H1 (cell line): ENCODE measurements at regions not wholly inside any gene's neighbourhood (a gene's known extent, or its start where the extent isn't known, plus 50 kb on each side); places are given as distances from the start of the nearest gene placed in this dataset.

Experiments
- CTCF ChIA-PET: fragments of 300-600 bp; sonication (Branson Sonifier 250); formaldehyde crosslinking; loops from one replicate; lab custom pipeline; 2021; ENCODE audit not compliant: partially characterized antibody; lab: Charles Lee
- POLR2A ChIA-PET: fragments of 300-600 bp; sonication (Branson Sonifier 250); formaldehyde crosslinking; loops from one replicate; lab custom pipeline; 2021; ENCODE audit warnings: inconsistent platforms; ENCODE audit not compliant: partially characterized antibody; lab: Charles Lee
- DNase-seq, 2 experiments: peaks; one replicate each; pipeline versions ENCODE4 v3.0.0 to v3.0.0-alpha.2; 2010 to 2022; ENCODE audit warnings: low spot score in 2 of 2, low read depth in 1 of 2, mixed read lengths in 1 of 2
- FAIRE-seq: peaks from 2 replicates; lab custom pipeline; 2011; peaks lifted over from hg19 to GRCh38; lab: Jason Lieb, UNC
- H2AFZ ChIP-seq: 2 replicates; pipeline ENCODE4 v1.8.1; 2012; ENCODE audit warnings: low read length, inconsistent platforms
- H2AK5ac ChIP-seq: 2 replicates; pipeline ENCODE4 v1.6.1; 2013; ENCODE audit warnings: low read depth, low read length
- H2BK120ac ChIP-seq: replicated peaks from 2 replicates; pipeline ENCODE3; 2013; ENCODE audit warnings: low read depth, low read length, inconsistent platforms
- H2BK12ac ChIP-seq: 2 replicates; pipeline ENCODE4 v1.6.1; 2013; ENCODE audit warnings: low read depth, low read length
- H2BK15ac ChIP-seq: 2 replicates; pipeline ENCODE4 v1.6.1; 2013; ENCODE audit warnings: low read length
- H2BK20ac ChIP-seq: 2 replicates; pipeline ENCODE4 v1.6.1; 2013; ENCODE audit warnings: low read length
- H2BK5ac ChIP-seq: 2 replicates; pipeline ENCODE4 v1.6.1; 2013; ENCODE audit warnings: low read depth, low read length
- H3K14ac ChIP-seq: 2 replicates; pipeline ENCODE4 v1.6.1; 2013; ENCODE audit warnings: inconsistent platforms; ENCODE audit not compliant: insufficient read length
- H3K18ac ChIP-seq: 2 replicates; pipeline ENCODE4 v1.6.1; 2013; ENCODE audit warnings: low read length; ENCODE audit errors: extremely low read depth
- H3K23ac ChIP-seq: 2 replicates; pipeline ENCODE4 v1.6.1; 2013; ENCODE audit warnings: inconsistent platforms; ENCODE audit not compliant: insufficient read length
- H3K23me2 ChIP-seq: 2 replicates; pipeline ENCODE4 v1.6.1; 2013; ENCODE audit warnings: low read depth, low read length
- H3K27ac ChIP-seq: 2 replicates; pipeline ENCODE4 v1.6.1; 2011; ENCODE audit warnings: low read depth, low read length, inconsistent platforms
- H3K27me3 ChIP-seq, 4 experiments: replicated peaks in 1 of 4; 1 replicate in 1 of 4; 2 replicates in 3 of 4; pipeline versions ENCODE4 v1.6.1 to v1.8.1; 2011 to 2013; ENCODE audit warnings: low read length in 3 of 4, mild to moderate bottlenecking in 3 of 4, inconsistent platforms in 2 of 4, mixed read lengths in 2 of 4, moderate library complexity in 1 of 4; ENCODE audit not compliant: control insufficient read depth in 3 of 4, insufficient read depth in 3 of 4; ENCODE audit errors: extremely low read depth in 1 of 4
- H3K36me3 ChIP-seq, 4 experiments: 2 replicates each; pipeline versions ENCODE4 v1.6.1 to v1.8.1; 2011 to 2013; ENCODE audit warnings: mild to moderate bottlenecking in 4 of 4, low read length in 3 of 4, moderate library complexity in 2 of 4, control low read depth in 1 of 4, inconsistent platforms in 1 of 4; ENCODE audit not compliant: insufficient read depth in 4 of 4, control insufficient read depth in 2 of 4
- H3K4ac ChIP-seq: replicated peaks from 2 replicates; pipeline ENCODE3; 2013; ENCODE audit warnings: low read length, low read depth, mixed read lengths, inconsistent platforms; ENCODE audit not compliant: insufficient read length
- H3K4me1 ChIP-seq, 4 experiments: replicated peaks in 1 of 4; 1 replicate in 1 of 4; 2 replicates in 3 of 4; pipeline versions ENCODE4 v1.6.1 to v1.8.1; 2011 to 2013; ENCODE audit warnings: low read length in 3 of 4, inconsistent platforms in 2 of 4, mixed read lengths in 1 of 4; ENCODE audit not compliant: insufficient read depth in 4 of 4, control insufficient read depth in 3 of 4
- H3K4me2 ChIP-seq, 2 experiments: 2 replicates each; pipeline versions ENCODE4 v1.6.1 to v1.8.1; 2011 to 2013; ENCODE audit warnings: low read depth in 2 of 2, low read length in 2 of 2, control low read depth in 1 of 2, inconsistent platforms in 1 of 2, mild to moderate bottlenecking in 1 of 2; ENCODE audit not compliant: insufficient read depth in 1 of 2
- H3K4me3 ChIP-seq, 4 experiments: fragments of 200-600, 300-600 bp in 1 of 4; sonication (generic), shearing (Covaris generic), sonication (Bioruptor Twin) in 1 of 4; 2 replicates each; pipeline versions ENCODE4 v1.5.1 to v1.8.1; 2011 to 2016; ENCODE audit warnings: low read length in 4 of 4, low read depth in 3 of 4, control low read depth in 2 of 4, inconsistent platforms in 2 of 4, mild to moderate bottlenecking in 2 of 4, mixed read lengths in 1 of 4, moderate library complexity in 1 of 4; ENCODE audit not compliant: insufficient read depth in 2 of 4; ENCODE audit errors: extremely low read depth in 1 of 4
- H3K56ac ChIP-seq: replicated peaks from 2 replicates; pipeline ENCODE3; 2013; ENCODE audit warnings: low read depth, mild to moderate bottlenecking, mixed read lengths, low read length, inconsistent platforms; ENCODE audit not compliant: insufficient read length
- H3K79me1 ChIP-seq: 2 replicates; pipeline ENCODE4 v1.6.1; 2013; ENCODE audit warnings: low read depth, low read length, control low read depth
- H3K79me2 ChIP-seq, 2 experiments: 2 replicates each; pipeline versions ENCODE4 v1.6.1 to v1.8.1; 2012 to 2013; ENCODE audit warnings: low read length in 2 of 2, mild to moderate bottlenecking in 2 of 2, inconsistent platforms in 1 of 2; ENCODE audit not compliant: insufficient read depth in 2 of 2, control insufficient read depth in 1 of 2
- H3K9ac ChIP-seq, 4 experiments: replicated peaks in 1 of 4; 1 replicate in 1 of 4; 2 replicates in 3 of 4; pipeline versions ENCODE4 v1.6.1 to v1.8.1; 2011 to 2013; ENCODE audit warnings: low read depth in 3 of 4, low read length in 3 of 4, control low read depth in 2 of 4, mild to moderate bottlenecking in 2 of 4, moderate library complexity in 2 of 4, inconsistent platforms in 1 of 4; ENCODE audit errors: extremely low read depth in 1 of 4
- H3K9me3 ChIP-seq, 2 experiments: 2 replicates each; pipeline versions ENCODE4 v1.6.1 to v1.8.1; 2012 to 2013; ENCODE audit warnings: mild to moderate bottlenecking in 2 of 2, moderate library complexity in 2 of 2, control low read depth in 1 of 2, inconsistent platforms in 1 of 2, low read depth in 1 of 2, low read length in 1 of 2, mixed read lengths in 1 of 2; ENCODE audit not compliant: insufficient read depth in 2 of 2
- H4K20me1 ChIP-seq, 2 experiments: replicated peaks in 1 of 2; 2 replicates each; pipeline versions ENCODE3 to v1.8.1; 2011 to 2013; ENCODE audit warnings: inconsistent platforms in 2 of 2, low read length in 2 of 2, mild to moderate bottlenecking in 1 of 2; ENCODE audit not compliant: insufficient read depth in 2 of 2, control insufficient read depth in 1 of 2
- H4K5ac ChIP-seq: 2 replicates; pipeline ENCODE4 v1.6.1; 2013; ENCODE audit warnings: low read length, low read depth, mixed read lengths, inconsistent platforms; ENCODE audit not compliant: insufficient read length
- H4K8ac ChIP-seq: 2 replicates; pipeline ENCODE4 v1.8.0; 2013; ENCODE audit warnings: mild to moderate bottlenecking, moderate library complexity, low read length, inconsistent platforms; ENCODE audit not compliant: insufficient read depth; ENCODE audit errors: extremely low read depth
- H4K91ac ChIP-seq: replicated peaks from 2 replicates; pipeline ENCODE3; 2013; ENCODE audit warnings: low read length, mixed read lengths, inconsistent platforms; ENCODE audit not compliant: insufficient read length
- CTBP2 ChIP-seq: IDR thresholded peaks from 2 replicates; pipeline ENCODE4 v1.7.0; 2011; ENCODE audit warnings: borderline replicate concordance, mild to moderate bottlenecking, moderate library complexity, mixed read lengths, low read length; ENCODE audit not compliant: insufficient read depth, insufficient read length
- HDAC2 ChIP-seq, 2 experiments: fragments of 300-600 bp in 1 of 2; sonication (generic) in 1 of 2; IDR thresholded peaks; 2 replicates each; pipeline ENCODE4 v1.6.1; 2011 to 2012; ENCODE audit warnings: low read depth in 2 of 2, low read length in 2 of 2, mild to moderate bottlenecking in 2 of 2, moderate library complexity in 2 of 2, borderline replicate concordance in 1 of 2, inconsistent platforms in 1 of 2
- RFX5 ChIP-seq: IDR thresholded peaks from 2 replicates; pipeline ENCODE4 v1.6.1; 2011; ENCODE audit warnings: low read depth, low read length, improper control_type of control experiment, borderline replicate concordance
- WGBS, 2 experiments: shearing (Covaris generic) in 1 of 2; methylation state at CpG; one replicate each; pipeline versions ENCODE4 v1.1.6 to v1.1.7; 2013 to 2015; ENCODE audit warnings: low lambda C conversion rate in 2 of 2, mixed read lengths in 2 of 2, inconsistent platforms in 1 of 2, low coverage in 1 of 2, missing lambda C conversion rate in 1 of 2; ENCODE audit not compliant: insufficient replicate concordance in 2 of 2, insufficient coverage in 1 of 2, insufficient read length in 1 of 2; ENCODE audit errors: extremely low coverage in 1 of 2, missing lambda C conversion rate in 1 of 2; 5-methylcytosine and 5-hydroxymethylcytosine counted together

DNA sequence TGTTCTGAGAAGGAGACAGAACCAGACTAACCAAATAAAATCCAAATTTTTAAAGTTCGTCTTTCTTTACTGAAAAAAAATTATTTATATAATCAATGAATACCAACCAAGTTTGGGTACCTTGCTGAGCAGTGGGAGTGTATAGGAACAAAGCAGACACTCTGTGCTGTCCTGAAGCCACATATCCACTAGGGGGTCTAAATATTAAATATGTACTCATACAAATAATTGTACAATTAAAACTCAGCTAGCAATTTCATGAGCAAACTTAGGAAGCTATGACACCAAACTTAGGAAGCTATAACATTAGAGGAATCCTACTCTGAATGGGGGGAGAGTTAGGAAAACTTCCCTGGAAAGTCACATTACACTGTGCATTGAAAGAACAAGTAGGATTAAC lies 582.0 kb upstream of the EPHA5 start:
- no peak overlapping the region for H2BK12ac ChIP-seq
- H4K91ac ChIP-seq = no peak overlapping the region
- WGBS, 2 experiments = 88% methylated on average over 1 of the region's 1 CpG; no CpG with 5 or more reads in 1 of the 2 experiments
- no peak overlapping the region for H3K56ac ChIP-seq
- no peaks in the 10 kb centered on the region for H4K20me1 ChIP-seq
- H3K14ac ChIP-seq = no peak overlapping the region
- H3K4me3 ChIP-seq = no peak overlapping the region
- no peak overlapping the region for H3K23ac ChIP-seq
- no peak overlapping the region for H4K5ac ChIP-seq
- H3K4me1 ChIP-seq = no peaks in the 10 kb centered on the region
- no peak overlapping the region for H2BK5ac ChIP-seq
- H2AFZ ChIP-seq = no peak overlapping the region
- H2BK20ac ChIP-seq = no peak overlapping the region
- no peak for FAIRE-seq
- H3K23me2 ChIP-seq = no peaks in the 10 kb centered on the region
- no peak overlapping the region for H2BK120ac ChIP-seq
- no peak overlapping the region for H3K27ac ChIP-seq
- no peaks in the 10 kb centered on the region for H3K79me1 ChIP-seq
- H2AK5ac ChIP-seq = no peak overlapping the region
- no peak overlapping the region for H2BK15ac ChIP-seq
- DNase-seq = no peak
- ChIA-PET POLR2A (no interaction called here), CTCF (interaction anchor here (1.1 kb wide), 1 partner anchor 22 kb away, joined by 4 read pairs; no protein-coding TSS in a partner anchor)
- H3K9ac ChIP-seq = no peak overlapping the region
- no peak overlapping the region for H3K4ac ChIP-seq
- no peaks in the 10 kb centered on the region for H3K27me3 ChIP-seq
- H4K8ac ChIP-seq = no peak overlapping the region
- H3K18ac ChIP-seq = no peak overlapping the region
- no peaks in the 10 kb centered on the region for H3K79me2 ChIP-seq
- no peak overlapping the region for H3K4me2 ChIP-seq
- H3K36me3 ChIP-seq = no peaks in the 10 kb centered on the region
- no peaks in the 10 kb centered on the region for H3K9me3 ChIP-seq
- TF ChIP-seq HDAC2 (IDR thresholded peaks at IDR 0.05; ENCODE audit: borderline replicate concordance in 1 of 2, low read depth in 2 of 2, low read length in 2 of 2) (no peak), CTBP2 (no peak), RFX5 (no peak)
